ENCODE measurements at regions not wholly inside any gene's neighbourhood (a gene's known extent, or its start where the extent isn't known, plus 50 kb on each side); places are given as distances from the start of the nearest gene placed in this dataset.

- TF ChIP-seq POLR2A (IDR thresholded peaks at IDR 0.05) (no peak), CTCF (IDR thresholded peaks at IDR 0.05) (no peak), POLR2AphosphoS5 (IDR thresholded peaks at IDR 0.05) (no peak)
These were observed 685.6 kb downstream of the CETN3 start for GRCh38 chr5:89723907-89724306.

Measured in stomach (tissue), 4 donors.